Thyroid gland (tissue), 4 donors: ENCODE measurements at regions not wholly inside any gene's neighbourhood (a gene's known extent, or its start where the extent isn't known, plus 50 kb on each side); places are given as distances from the start of the nearest gene placed in this dataset.

Source experiments
- CTCF ChIP-seq, 6 experiments: fragments of 200-600 bp in 3 of 6; fragments of 450-650 bp in 3 of 6; sonication (generic) in 3 of 6; IDR thresholded peaks; one replicate each; pipeline ENCODE4 v1.5.1; 2016 to 2019; ENCODE audit warnings: antibody characterized with exemption in 6 of 6, mild to moderate bottlenecking in 2 of 6, inconsistent platforms in 1 of 6, moderate library complexity in 1 of 6
- POLR2A ChIP-seq, 2 donors: fragments of 450-650 bp; IDR thresholded peaks; one replicate each; pipeline ENCODE4 v1.6.1; 2017; ENCODE audit warnings: antibody characterized with exemption in 2 of 2, mild to moderate bottlenecking in 2 of 2, moderate library complexity in 1 of 2

GRCh38 chr6:117837261-117837660 is 69.8 kb upstream of the SLC35F1 start:
- no peak for TF ChIP-seq CTCF (IDR thresholded peaks at IDR 0.05)
- no peak for TF ChIP-seq POLR2A (IDR thresholded peaks at IDR 0.05)
